Keratinocyte (primary cell): ENCODE measurements at regions not wholly inside any gene's neighbourhood (a gene's known extent, or its start where the extent isn't known, plus 50 kb on each side); places are given as distances from the start of the nearest gene placed in this dataset.

Experiments
- DNase-seq: peaks from one replicate; pipeline ENCODE4 v3.0.0-alpha.2; 2011; ENCODE audit warnings: low read depth, missing footprints, low spot score
- FAIRE-seq: peaks from 2 replicates; lab custom pipeline; 2011; peaks lifted over from hg19 to GRCh38; lab: Jason Lieb, UNC
- H2AFZ ChIP-seq: 2 replicates; pipeline ENCODE4 v1.6.0; 2012; ENCODE audit warnings: low read length, control low read depth, inconsistent platforms; ENCODE audit not compliant: control insufficient read depth
- H3K27ac ChIP-seq: 2 replicates; pipeline ENCODE4 v1.5.1; 2011; ENCODE audit warnings: low read length; ENCODE audit not compliant: control insufficient read depth, insufficient read depth
- H3K27me3 ChIP-seq: 3 replicates; pipeline ENCODE4 v1.6.0; 2011; ENCODE audit warnings: low read length; ENCODE audit not compliant: control insufficient read depth, insufficient read depth; ENCODE audit errors: extremely low read depth
- H3K36me3 ChIP-seq, 2 experiments: 2 replicates in 1 of 2; 3 replicates in 1 of 2; pipeline ENCODE4 v1.5.1; 2011; ENCODE audit warnings: low read length in 2 of 2, mild to moderate bottlenecking in 1 of 2; ENCODE audit not compliant: control insufficient read depth in 2 of 2, insufficient read depth in 2 of 2; ENCODE audit errors: extremely low read depth in 1 of 2
- H3K4me1 ChIP-seq: 3 replicates; pipeline ENCODE4 v1.5.1; 2011; ENCODE audit warnings: low read length; ENCODE audit not compliant: control insufficient read depth, insufficient read depth; ENCODE audit errors: extremely low read depth
- H3K4me2 ChIP-seq: 3 replicates; pipeline ENCODE4 v1.6.0; 2011; ENCODE audit warnings: low read depth, low read length; ENCODE audit not compliant: control insufficient read depth, insufficient read depth; ENCODE audit errors: extremely low read depth
- H3K4me3 ChIP-seq, 3 experiments: fragments of 200-600 bp in 1 of 3; sonication (generic) in 1 of 3; 2 replicates in 2 of 3; 3 replicates in 1 of 3; pipeline ENCODE4 v1.5.1; 2011 to 2016; ENCODE audit warnings: low read length in 3 of 3, mild to moderate bottlenecking in 3 of 3, control low read depth in 2 of 3, inconsistent platforms in 1 of 3, low read depth in 1 of 3, mixed read lengths in 1 of 3, mixed run types in 1 of 3, moderate library complexity in 1 of 3; ENCODE audit not compliant: control insufficient read depth in 2 of 3, insufficient read depth in 2 of 3; ENCODE audit errors: extremely low read depth in 1 of 3
- H3K79me2 ChIP-seq: 2 replicates; pipeline ENCODE4 v1.6.0; 2012; ENCODE audit warnings: low read length; ENCODE audit not compliant: control insufficient read depth, insufficient read depth
- H3K9ac ChIP-seq: 3 replicates; pipeline ENCODE4 v1.6.0; 2011; ENCODE audit warnings: low read length; ENCODE audit not compliant: control insufficient read depth, insufficient read depth; ENCODE audit errors: extremely low read depth
- H3K9me1 ChIP-seq: 3 replicates; pipeline ENCODE4 v1.6.0; 2011; ENCODE audit warnings: low read length; ENCODE audit not compliant: control insufficient read depth, insufficient read depth; ENCODE audit errors: extremely low read depth
- H3K9me3 ChIP-seq: 2 replicates; pipeline ENCODE4 v1.5.1; 2012; ENCODE audit warnings: low read depth, low read length; ENCODE audit not compliant: control insufficient read depth
- H4K20me1 ChIP-seq: 3 replicates; pipeline ENCODE4 v1.6.0; 2011; ENCODE audit warnings: low read length; ENCODE audit not compliant: control insufficient read depth, insufficient read depth; ENCODE audit errors: extremely low read depth
- EZH2 ChIP-seq: IDR thresholded peaks from one replicate; pipeline ENCODE4 v1.6.1; 2012; ENCODE audit warnings: inconsistent platforms, mild to moderate bottlenecking, low read length, moderate library complexity
- dilution Hi-C: fragments of 300-500 bp; cut with MboI; formaldehyde crosslinking; loops from one replicate; pipeline ENCODE4 v1.7.0; 2020; ENCODE audit warnings: low sequenced_read_pairs; ENCODE audit not compliant: extremely low pct_ligation_motif_present
- TF ChIP-seq, protein P1 (sequence below), 3 experiments: IDR thresholded peaks in 1 of 3; conservative IDR thresholded peaks in 1 of 3; optimal IDR thresholded peaks in 1 of 3; 2 replicates in 2 of 3; 3 replicates in 1 of 3; pipeline versions ENCODE3 to v1.5.1; 2011; ENCODE audit warnings: low read length in 3 of 3, mild to moderate bottlenecking in 3 of 3, moderate library complexity in 2 of 3, control low read depth in 1 of 3, inconsistent platforms in 1 of 3; ENCODE audit not compliant: insufficient read depth in 2 of 3; ENCODE audit errors: extremely low read depth in 1 of 3

GRCh38 chr2:150788426-150789140, 301.1 kb upstream of the RND3 start:
- Histone ChIP-seq H3K4me2 (no peak overlapping the region), H3K27me3 (no peaks in the 10 kb centered on the region), H3K27ac (no peak overlapping the region), H2AFZ (no peak overlapping the region), H3K9ac (no peak overlapping the region), H3K4me3 (no peak overlapping the region), H3K9me3 (no peaks in the 10 kb centered on the region), H3K9me1 (no peaks in the 10 kb centered on the region), H3K36me3 (no peaks in the 10 kb centered on the region), H3K4me1 (no peaks in the 10 kb centered on the region), H4K20me1 (no peaks in the 10 kb centered on the region), H3K79me2 (no peaks in the 10 kb centered on the region)
- FAIRE-seq (no peak), DNase-seq (no peak)
- dilution Hi-C loops = no loop called here
- no peak for TF ChIP-seq EZH2

DNA sequence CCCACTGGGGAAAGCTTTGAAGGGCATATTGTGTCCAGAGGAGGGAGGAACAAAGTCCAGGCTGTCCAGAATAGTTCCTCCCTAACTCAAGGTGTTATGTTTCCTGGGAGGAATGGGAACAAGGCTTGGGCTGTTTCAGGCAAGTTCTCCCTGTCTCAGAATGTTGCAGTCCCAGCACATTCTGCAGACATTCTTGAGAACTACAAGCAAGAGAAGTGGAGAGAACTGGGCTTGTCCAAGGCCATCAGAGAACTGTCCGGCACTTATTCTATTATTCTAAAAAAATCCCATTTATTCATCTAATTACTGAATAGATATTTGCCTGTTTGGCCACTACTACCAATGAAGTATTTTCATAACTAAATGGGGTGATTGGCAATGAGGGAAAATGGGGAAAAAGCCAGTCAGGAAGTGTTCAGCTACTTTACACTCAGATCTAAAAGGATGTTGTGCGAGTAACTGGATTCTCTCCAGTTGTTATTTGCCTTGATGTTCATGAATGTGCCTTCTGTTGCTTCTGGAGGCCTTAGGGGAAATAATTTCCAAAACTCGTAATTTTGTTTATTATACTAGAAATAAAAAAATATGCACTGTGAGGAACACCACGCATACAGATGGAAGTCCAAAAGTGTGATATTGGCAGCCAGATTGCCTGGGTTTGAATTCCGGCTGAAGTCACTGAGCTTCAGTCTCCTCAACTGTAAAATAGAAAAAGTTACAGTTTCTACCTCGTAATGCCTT, 300.1 kb upstream of the RND3 start:
- no peaks in the 10 kb centered on the region for H4K20me1 ChIP-seq
- no peak overlapping the region for H3K9ac ChIP-seq
- no peaks in the 10 kb centered on the region for H3K27me3 ChIP-seq
- no peak overlapping the region for H2AFZ ChIP-seq
- TF ChIP-seq, protein P1, sequence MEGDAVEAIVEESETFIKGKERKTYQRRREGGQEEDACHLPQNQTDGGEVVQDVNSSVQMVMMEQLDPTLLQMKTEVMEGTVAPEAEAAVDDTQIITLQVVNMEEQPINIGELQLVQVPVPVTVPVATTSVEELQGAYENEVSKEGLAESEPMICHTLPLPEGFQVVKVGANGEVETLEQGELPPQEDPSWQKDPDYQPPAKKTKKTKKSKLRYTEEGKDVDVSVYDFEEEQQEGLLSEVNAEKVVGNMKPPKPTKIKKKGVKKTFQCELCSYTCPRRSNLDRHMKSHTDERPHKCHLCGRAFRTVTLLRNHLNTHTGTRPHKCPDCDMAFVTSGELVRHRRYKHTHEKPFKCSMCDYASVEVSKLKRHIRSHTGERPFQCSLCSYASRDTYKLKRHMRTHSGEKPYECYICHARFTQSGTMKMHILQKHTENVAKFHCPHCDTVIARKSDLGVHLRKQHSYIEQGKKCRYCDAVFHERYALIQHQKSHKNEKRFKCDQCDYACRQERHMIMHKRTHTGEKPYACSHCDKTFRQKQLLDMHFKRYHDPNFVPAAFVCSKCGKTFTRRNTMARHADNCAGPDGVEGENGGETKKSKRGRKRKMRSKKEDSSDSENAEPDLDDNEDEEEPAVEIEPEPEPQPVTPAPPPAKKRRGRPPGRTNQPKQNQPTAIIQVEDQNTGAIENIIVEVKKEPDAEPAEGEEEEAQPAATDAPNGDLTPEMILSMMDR (optimal IDR thresholded peaks at IDR 0.05 in 1 of 3, IDR thresholded peaks at IDR 0.05 in 1 of 3, conservative IDR thresholded peaks at IDR 0.05 in 1 of 3; ENCODE audit: extremely low read depth in 1 of 3, insufficient read depth in 2 of 3, low read length in 3 of 3) = no peak
- TF ChIP-seq EZH2 = no peak
- no peaks in the 10 kb centered on the region for H3K9me3 ChIP-seq
- H3K79me2 ChIP-seq = no peaks in the 10 kb centered on the region
- DNase-seq (no peak), FAIRE-seq (no peak)
- dilution Hi-C loops = no loop called here
- no peaks in the 10 kb centered on the region for H3K9me1 ChIP-seq
- no peaks in the 10 kb centered on the region for H3K4me1 ChIP-seq
- no peak overlapping the region for H3K4me3 ChIP-seq
- H3K4me2 ChIP-seq = no peak overlapping the region
- H3K27ac ChIP-seq = no peak overlapping the region
- no peaks in the 10 kb centered on the region for H3K36me3 ChIP-seq
